Middle frontal gyrus (tissue), 1 donor: ENCODE measurements at regions not wholly inside any gene's neighbourhood (a gene's known extent, or its start where the extent isn't known, plus 50 kb on each side); places are given as distances from the start of the nearest gene placed in this dataset.

Experiments
- DNase-seq: peaks from one replicate; pipeline ENCODE4 v3.0.0-alpha.2; 2015; ENCODE audit warnings: low spot score; ENCODE audit errors: extremely low spot score

GRCh38 chr12:115268451-115268850 lies 584.5 kb upstream of the TBX3 start:
- DNase-seq: no peak

GRCh38 chr12:115267891-115268290 lies 583.9 kb upstream of the TBX3 start:
- DNase-seq: no peak

GRCh38 chr12:115267464-115267863 lies 583.5 kb upstream of the TBX3 start:
- DNase-seq: no peak

DNA sequence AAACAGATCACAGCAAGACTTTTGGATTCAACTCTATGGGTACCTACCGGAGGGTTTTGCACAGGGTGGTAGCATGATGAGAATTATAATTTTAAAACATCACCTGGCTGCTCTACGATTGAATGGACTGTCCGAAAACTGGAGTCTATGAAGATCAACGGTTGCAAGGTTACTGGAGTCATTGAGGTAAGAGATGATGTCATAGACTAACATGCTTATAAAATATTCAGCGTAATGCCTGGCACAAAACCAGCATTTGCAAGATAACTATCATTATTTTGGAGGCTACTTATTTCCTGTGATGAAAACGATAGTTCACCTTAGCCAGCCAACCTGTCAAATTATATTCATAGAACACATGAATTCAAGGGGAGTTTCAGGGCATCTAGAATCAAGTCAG lies 580.6 kb upstream of the TBX3 start:
- no peak for DNase-seq

- no peak for DNase-seq
Observed at GRCh38 chr12:115261691-115262398, 577.9 kb upstream of the TBX3 start.

DNA sequence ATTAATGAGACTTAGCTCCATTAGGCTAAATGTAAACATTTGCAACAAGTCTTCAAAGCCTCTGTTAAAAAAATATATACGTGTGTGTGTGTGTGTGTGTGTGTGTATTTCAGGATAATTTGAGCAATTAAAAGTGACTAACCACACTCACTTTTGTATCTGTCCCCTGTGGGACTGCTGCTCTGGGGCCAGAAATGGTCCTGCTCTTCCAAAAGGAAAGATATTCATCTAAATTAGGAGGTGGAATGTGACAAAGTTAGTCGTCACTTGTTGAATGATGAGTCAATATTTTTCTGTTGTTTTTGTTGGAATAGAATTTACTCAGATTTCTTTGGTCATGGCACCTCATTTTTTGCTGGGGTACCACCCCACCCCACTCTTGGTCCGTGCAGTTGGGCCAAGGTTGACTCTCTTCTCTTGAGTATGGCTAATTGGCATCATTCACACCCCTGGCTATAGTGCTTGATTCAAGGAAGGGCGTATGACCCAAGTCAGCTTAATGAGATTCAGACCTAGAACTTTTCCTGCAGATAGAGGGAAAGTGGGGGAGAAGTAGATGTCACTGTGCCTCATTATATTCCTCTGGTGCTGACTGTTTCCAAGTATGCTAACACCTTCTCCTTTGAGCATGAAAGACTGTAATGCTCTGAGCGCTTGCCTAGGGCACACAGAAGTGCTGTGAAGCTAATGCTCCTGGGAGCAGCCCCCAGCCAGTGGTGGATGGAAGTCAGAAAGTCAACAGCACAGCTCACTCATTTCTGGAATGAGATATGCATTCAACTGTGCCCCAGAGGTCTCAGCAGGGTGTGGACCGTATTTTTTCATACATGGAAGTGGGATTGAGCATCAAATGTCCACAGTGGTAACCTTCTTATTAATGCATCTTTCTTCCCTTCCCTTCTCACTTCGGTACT lies 577.0 kb upstream of the TBX3 start:
- no peak for DNase-seq

- no peak for DNase-seq
Observed at GRCh38 chr12:115259968-115260747, 576.2 kb upstream of the TBX3 start.

DNA sequence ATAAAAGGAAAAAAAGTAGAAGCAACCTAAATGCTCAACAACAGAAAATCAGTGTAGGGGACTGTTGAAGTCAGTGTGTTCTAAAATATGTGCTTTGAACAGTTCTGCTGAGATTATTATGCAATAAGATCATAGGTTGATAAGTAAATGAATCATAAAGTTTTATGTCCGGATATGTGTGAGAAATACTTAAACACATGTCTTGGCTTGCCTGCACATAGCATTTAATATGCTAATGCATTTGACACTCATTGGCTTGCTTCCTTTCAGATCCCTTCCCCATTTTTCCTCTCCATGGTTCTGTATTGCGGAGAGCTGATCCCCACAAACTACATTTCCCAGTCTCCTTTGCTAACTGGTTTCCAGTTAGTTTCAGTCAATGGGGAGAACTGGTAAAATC lies 573.8 kb upstream of the TBX3 start:
- no peak for DNase-seq

DNA sequence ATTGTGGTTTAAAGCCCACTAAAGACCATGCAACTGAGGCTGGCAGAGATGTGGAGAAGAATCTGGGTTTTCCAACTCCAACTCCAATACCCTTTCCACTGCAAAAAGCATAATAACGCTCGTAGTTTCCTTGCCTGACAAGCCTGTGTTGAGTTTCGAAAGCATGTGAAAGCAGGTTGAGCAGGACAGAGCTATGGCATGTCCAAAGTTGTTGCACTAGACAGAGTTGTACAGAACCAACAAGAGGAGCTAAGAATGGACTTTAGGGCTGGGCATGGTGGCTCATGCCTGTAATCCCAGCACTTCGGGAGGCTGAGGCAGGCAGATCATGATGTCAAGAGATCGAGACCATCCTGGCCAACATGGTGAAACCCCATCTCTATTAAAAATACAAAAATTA lies 572.0 kb upstream of the TBX3 start:
- DNase-seq: no peak

DNA sequence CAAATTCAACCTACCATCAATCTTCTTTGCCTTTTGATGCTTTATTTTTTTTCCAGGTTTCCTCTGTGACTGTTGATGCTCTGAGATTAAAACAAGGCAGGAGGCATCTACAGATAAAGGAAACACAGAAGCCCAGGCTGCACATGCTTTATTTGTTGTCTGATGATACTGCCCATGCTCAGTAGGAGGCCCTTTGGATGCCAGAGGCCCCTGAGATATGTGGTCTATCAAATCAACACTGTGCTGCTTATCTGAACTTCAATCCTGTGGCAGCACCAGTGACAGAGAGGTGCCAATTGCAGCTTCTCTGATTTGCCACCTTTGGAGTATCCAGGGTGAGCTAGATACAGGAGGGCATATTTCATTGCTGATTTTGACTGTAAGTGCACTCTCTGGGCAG lies 571.3 kb upstream of the TBX3 start:
- DNase-seq: no peak

GRCh38 chr12:115253049-115253448 lies 569.1 kb upstream of the TBX3 start:
- no peak for DNase-seq

DNA sequence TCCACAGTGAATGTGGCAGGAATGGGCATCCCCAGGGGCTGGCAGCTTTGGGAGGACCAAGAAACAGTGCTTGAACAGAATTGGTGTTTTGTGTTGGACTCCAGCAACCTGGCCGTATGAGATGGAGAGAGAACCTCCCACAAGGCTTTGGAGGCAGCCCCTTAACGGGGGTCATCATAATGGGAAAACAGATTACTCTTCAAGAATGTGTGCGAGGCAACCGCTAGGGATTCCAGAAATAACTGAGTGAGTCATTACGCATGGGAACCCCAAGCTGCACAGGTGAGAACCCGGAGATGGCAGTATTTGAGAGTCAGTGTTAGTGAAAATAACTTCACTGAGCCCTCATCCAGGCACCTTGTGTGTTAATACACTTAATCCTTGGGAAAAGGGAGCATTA lies 567.8 kb upstream of the TBX3 start:
- no peak for DNase-seq

- no peak for DNase-seq
Observed at GRCh38 chr12:115249671-115250278, 565.8 kb upstream of the TBX3 start.

GRCh38 chr12:115245020-115245419 lies 561.0 kb upstream of the TBX3 start:
- DNase-seq: no peak

DNA sequence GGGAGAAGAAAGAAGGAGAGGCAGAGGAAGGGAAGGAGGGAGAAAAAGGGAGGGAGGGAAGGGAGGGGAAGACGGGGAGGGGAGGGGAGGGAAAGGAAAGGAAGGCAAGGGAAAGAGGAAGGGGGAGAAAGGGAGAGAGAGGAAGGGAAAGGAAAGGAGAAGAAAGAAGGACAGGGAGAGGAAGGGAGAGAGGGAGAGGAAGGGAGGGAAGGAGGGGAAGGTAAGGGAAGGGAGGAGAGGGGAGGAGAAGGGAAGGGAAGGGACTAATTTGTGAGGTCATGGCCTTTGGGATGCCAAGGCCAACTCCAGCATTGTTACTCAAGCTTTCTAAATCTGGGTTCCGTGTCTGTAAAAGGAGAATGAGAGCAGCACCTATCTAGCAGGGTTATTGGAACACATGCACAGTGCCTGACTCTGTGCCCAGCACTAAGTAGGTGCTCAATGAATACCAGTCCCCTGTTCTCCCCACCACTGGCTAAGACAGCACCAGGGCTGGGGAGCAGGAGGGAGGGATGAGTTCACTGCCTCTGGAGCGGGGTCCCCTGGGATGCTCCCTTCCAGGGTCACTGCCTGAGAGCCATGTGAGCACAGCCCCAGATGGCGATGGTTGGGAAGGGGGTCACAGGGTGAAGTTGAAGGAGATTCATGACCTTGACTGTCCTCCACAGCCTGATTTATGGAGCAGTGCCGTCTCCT lies 560.1 kb upstream of the TBX3 start:
- no peak for DNase-seq

DNA sequence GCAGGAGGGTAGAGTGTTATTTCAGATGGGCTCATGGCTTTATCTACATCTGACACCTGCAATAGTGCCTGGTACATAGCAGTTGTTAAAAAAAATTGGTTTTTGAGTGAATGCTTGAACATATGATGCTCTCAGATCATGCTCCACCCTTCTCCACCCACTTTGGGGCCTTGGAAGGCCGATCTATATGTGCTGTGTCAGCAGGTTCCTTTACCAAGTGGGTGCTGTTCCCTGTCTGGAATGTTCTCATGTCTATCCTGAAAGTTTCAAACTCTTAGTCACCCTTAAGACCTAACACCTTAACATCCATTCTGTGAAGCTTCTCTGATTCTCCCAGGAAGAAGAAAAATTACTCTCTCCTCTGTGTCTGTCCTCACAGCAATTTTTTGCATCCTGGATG lies 556.3 kb upstream of the TBX3 start:
- no peak for DNase-seq

DNA sequence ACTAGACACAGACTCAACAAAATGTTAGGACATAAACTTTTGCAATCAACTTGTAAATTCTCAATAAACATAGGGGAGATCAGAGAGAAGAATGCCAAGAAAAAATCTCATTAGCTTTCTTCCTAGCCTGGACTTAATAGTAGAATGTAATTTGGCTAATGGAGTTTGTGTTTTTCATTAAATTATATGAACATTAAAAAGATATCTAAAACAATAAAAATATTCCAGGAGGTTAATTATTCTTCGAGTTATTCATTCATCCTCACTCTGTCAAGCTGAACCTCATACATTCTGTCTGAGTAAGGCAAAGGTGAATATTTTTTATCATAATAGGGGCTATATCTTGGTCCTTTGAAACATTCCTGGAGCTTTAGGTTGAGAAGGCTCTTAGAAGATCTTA lies 551.9 kb upstream of the TBX3 start:
- no peak for DNase-seq

DNA sequence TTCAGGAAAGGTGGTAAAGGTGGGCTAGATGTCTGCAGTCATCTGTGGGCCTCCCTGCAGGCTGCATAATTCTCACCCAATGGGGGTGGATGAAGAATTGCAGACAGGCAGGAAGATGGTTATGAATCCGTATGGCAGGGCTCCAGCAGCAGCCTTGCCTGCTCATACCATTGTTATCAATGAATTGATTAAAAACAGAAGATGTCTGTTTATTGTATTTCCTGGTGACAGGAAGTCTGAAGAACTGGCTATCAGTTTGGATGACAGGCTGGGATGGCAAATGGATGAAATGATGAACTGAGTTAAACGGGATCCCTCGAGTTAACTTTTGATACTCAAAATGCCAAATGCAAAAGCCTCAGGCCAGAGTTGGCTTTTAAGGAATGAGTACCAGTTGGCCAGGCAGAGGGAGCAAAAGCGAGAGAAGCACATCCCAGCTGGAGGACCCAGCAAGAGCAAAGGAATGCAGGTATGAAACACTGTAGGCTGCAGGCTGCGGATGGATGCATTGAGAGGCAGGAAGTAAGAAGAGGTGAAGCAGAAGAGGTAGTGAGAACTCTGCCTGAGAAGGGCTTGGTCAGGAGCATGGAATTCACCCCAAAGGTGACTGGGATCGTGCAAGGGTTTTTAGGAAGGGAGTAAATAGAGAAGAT lies 550.0 kb upstream of the TBX3 start:
- DNase-seq: no peak

DNA sequence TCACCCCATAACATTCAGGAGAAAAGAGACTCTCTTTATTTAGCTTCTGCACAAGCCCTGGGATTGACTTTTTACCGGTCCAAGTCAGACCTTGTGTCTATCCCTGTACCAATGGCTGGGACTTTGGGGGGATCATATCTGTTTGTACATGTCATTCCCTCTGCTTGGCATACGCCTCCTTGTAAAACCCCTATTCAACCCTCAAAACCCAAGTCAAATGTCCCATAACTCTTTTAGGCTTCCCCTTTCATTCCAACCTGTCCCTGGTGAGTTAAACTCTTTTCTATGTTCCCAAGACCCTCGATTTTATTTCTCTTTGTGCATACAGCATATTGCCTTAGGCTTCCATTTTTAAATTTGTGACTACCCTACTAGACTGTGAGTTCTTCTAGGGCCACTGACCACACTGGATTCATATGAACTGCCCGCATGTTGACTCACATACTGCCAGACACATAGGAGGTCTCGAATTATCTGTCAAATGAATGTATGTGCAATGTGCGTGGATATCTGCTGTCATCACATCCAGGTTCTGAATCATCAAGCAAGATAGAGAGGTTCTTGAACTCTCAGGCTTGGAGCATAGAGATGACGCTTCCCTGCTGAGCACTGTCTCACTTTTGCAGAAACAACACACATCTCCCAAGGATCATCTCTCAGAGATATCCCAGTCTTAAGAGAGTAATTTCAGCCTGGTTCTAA lies 548.6 kb upstream of the TBX3 start:
- DNase-seq: no peak

- no peak for DNase-seq
Observed at GRCh38 chr12:115230606-115231005, 546.6 kb upstream of the TBX3 start.
